NB4 (cell line): ENCODE measurements at regions not wholly inside any gene's neighbourhood (a gene's known extent, or its start where the extent isn't known, plus 50 kb on each side); places are given as distances from the start of the nearest gene placed in this dataset.

Experiments used
- CTCF ChIP-seq: IDR thresholded peaks from one replicate; pipeline ENCODE4 v1.5.1; 2012; ENCODE audit warnings: low read depth, low read length
- MAX ChIP-seq: IDR thresholded peaks from 2 replicates; pipeline ENCODE4 v1.6.1; 2011; ENCODE audit warnings: low read depth, low read length
- POLR2A ChIP-seq: IDR thresholded peaks from 2 replicates; pipeline ENCODE4 v1.6.1; 2011; ENCODE audit warnings: mild to moderate bottlenecking; ENCODE audit not compliant: insufficient read length; ENCODE audit errors: extremely low read depth

GRCh38 chr16:86718118-86718517, 139.8 kb downstream of the FOXL1 start:
- no peak for TF ChIP-seq CTCF
- TF ChIP-seq MAX = no peak
- TF ChIP-seq POLR2A = no peak
